Endothelial cell of umbilical vein (primary cell): ENCODE measurements at regions not wholly inside any gene's neighbourhood (a gene's known extent, or its start where the extent isn't known, plus 50 kb on each side); places are given as distances from the start of the nearest gene placed in this dataset.

ENCODE experiments used
- EZH2 ChIP-seq: IDR thresholded peaks from 2 replicates; pipeline ENCODE4 v1.6.1; 2012; ENCODE audit warnings: borderline replicate concordance, low read depth, mild to moderate bottlenecking, moderate library complexity, low read length, inconsistent platforms; ENCODE audit not compliant: severe bottlenecking
- JUN ChIP-seq: IDR thresholded peaks from 2 replicates; pipeline ENCODE4 v1.6.1; 2011; ENCODE audit warnings: borderline replicate concordance, low read depth; ENCODE audit not compliant: insufficient read length, insufficient read depth
- MYC ChIP-seq: IDR thresholded peaks from one replicate; pipeline ENCODE4 v1.6.1; 2011; ENCODE audit warnings: mild to moderate bottlenecking, low read depth, low read length
- POLR2A ChIP-seq: IDR thresholded peaks from 2 replicates; pipeline ENCODE4 v1.6.1; 2012; ENCODE audit warnings: low read depth, mild to moderate bottlenecking, control low read depth, low read length

GRCh38 chr2:120661551-120661950 is 74.1 kb upstream of the GLI2 start:
- no peak for TF ChIP-seq EZH2
- TF ChIP-seq JUN, result no peak
- TF ChIP-seq POLR2A, result no peak
- TF ChIP-seq MYC, result no peak
